Nucleus accumbens (tissue), 56 donors: ENCODE measurements at regions not wholly inside any gene's neighbourhood (a gene's known extent, or its start where the extent isn't known, plus 50 kb on each side); places are given as distances from the start of the nearest gene placed in this dataset.
"Not testable (repeated sequence)": the region's sequence is repeated elsewhere in the genome, so short reads cannot be mapped to it uniquely, and the experiment has no call there.

Experiments
- DNase-seq, 56 donors: peaks; one replicate each; lab custom pipeline; 2025; lab: John Stamatoyannopoulos, UW

DNA sequence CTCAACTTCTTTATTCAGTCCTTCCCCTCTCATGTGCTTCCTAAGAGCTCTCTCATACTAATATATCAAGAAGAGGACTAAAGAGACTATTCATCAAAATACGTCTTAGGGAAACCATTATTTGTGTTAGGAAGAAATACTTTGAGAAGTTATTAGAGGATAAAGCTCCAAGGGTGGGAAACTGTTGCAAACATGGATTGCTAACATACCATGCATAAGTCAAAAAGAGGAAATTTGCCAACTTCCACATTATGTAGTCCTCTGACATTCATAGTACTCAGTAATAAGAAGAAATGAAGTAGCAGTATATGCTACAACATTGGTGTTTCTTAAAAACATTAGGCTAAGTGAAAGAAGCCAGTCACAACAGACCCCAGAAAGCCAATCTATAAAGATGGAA, 128.8 kb upstream of the CLEC14A start:
- DNase-seq: no peak

GRCh38 chr14:38367922-38368321, 112.0 kb upstream of the CLEC14A start:
- no peak for DNase-seq

- no peak for DNase-seq
Observed at GRCh38 chr14:38366374-38366773, 110.5 kb upstream of the CLEC14A start.

- DNase-seq: no peak
Observed at GRCh38 chr14:38363217-38363616, 107.3 kb upstream of the CLEC14A start.

DNA sequence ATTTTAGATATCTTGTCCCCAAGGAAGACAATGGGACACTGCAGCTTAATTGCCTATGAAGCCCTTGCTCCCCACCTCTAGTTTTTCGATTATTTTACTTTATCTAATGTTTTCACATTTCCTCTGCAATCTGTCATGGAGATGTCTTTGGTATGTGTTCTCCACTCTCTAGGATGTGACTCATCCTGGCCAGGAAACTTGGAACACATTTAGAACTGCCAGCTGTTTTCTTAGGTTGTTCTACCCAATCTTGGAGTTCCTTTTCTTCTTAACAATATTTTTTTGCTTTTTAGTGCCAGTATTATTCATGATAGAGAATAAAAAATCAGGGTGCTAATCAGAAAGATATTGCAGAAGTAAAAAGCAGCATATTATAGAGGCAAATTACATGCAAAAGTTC, 101.7 kb upstream of the CLEC14A start:
- no peak for DNase-seq

GRCh38 chr14:38355473-38355872, 99.6 kb upstream of the CLEC14A start:
- DNase-seq: not testable (repeated sequence)

DNA sequence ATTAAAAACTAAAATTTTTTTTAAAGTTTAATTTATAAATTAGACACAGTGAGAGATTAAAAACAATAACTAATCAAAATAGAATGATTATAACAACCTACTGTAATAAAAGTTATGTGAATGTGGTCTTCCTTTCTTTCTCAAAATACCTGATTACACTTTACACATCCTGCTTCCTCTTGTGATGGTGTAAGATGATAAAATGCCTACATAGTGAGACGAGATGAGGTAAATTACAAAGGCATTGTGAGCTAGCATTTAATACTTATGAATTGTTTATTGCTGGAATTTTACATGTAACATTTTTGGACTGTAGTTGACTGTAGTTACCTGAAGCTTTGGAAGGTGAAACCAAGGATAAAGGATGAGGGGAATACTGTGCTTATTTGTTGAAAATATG, 94.2 kb upstream of the CLEC14A start:
- no peak for DNase-seq

- no peak for DNase-seq
Observed at GRCh38 chr14:38342803-38343202, 86.9 kb upstream of the CLEC14A start.

DNA sequence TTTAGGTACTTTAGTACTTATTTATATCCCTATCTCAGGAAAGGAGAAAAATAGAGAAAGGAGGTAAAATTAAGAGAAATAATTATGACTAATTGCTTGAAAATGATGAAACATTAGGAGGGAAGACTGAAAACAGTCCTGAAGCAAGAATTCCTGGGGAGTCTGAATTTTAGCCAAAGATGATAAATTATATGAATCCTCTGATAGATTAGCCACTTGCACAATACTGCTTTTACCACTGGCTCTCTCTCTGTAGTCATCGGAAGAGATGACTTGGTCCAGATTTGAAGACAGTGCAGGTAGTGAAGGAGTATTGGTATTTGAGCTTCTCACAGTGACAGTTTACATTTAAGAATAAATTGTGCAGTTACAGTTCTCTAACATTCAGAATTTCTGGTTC, 83.8 kb upstream of the CLEC14A start:
- no peak for DNase-seq

GRCh38 chr14:38336298-38336697, 80.4 kb upstream of the CLEC14A start:
- no peak for DNase-seq

- DNase-seq: no peak
Observed at GRCh38 chr14:38330275-38330674, 74.4 kb upstream of the CLEC14A start.

DNA sequence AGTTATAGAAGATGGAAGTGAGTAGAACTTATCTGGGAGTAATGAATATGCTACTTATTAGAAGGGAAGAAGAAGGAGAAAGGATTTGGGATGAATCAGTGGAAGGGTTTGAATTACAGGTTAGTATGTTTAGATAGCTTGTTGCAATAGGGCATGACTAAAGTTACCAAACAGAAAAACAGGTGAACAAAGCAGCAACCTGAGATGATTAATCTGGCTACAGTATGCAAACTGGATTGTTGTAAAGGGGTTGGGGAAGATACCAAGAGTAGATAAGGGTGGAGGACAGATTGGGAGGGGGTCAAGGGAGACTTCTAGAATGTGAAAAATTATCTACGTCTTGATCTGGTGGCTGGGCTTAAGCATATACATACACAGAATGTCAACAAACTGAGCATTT, 73.4 kb upstream of the CLEC14A start:
- DNase-seq: no peak

GRCh38 chr14:38316922-38317321, 61.0 kb upstream of the CLEC14A start:
- DNase-seq: no peak

- no peak for DNase-seq
Observed at GRCh38 chr14:38311655-38312054, 55.8 kb upstream of the CLEC14A start.

- no peak for DNase-seq
Observed at GRCh38 chr14:38310420-38310995, 54.6 kb upstream of the CLEC14A start.

DNA sequence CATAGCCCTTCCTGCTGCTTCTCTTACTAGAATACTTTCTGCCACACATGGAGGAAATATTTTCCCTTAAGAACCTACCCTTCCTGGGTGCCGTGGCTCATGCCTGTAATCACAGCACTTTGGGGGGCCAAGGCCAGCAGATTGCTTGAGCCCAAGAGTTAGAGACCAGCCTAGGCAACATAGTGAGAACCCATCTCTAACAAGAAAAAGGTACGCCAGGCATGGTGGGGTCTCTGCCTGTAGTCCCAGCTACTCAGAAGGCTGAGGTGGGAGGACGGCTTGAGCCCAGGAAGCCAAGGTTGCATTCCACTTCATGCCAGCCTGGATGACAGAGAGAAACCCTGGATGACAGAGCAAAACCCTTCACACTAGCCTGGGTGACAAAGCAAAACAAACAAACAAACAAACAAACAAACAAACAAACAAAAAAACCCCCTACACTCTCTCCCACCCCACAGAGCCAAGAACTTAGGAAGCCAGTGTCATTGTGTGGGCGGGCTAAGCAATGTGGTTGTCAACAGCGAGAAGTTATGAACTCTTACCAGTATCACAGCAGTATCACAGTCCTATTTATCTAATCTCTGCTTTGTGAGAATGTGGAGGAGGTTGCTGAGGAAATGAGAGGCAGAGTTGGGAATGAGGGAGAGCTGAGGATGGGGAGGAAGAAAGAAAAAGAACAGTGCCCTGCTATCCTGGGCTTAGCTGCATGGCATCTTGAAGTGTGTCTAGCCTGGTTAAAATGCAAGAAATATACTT, 53.8 kb upstream of the CLEC14A start:
- no peak for DNase-seq
